ENCODE measurements at regions not wholly inside any gene's neighbourhood (a gene's known extent, or its start where the extent isn't known, plus 50 kb on each side); places are given as distances from the start of the nearest gene placed in this dataset.

DNA sequence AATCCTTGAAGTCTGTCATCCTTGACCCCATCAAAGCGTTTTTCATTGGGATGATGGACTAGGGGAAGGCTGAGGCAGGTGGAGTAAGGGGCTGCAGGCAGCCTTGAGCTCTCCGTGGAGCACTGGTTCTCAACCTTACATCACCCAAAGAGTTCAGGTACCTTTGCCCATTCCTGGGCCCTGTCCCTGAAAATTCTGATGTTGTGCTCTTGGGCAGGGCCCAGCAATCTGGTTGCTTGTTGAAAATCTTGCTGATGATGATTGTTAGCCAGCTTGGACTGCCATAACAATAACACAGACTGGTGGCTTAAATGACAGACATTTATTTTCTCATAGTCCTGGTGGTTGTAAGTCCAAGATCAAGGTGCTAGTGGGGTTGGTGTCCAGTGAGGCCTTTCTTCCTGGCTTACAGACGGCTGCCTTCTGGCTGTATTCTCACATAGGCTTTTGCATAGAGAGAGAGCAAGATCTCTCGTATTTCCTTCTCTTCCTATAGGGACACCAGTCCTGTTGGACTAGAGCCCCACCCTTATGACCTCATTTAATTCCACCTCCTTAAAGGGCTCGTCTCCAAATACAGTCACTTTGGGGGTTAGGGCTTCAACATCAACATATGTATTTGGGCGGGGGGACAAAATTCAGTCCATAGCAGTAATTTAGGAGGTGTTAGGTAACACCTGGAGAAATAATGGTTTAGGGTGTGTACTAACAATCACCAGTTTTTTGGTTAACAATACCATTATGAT, 104.9 kb downstream of the PLEKHG1 start:
- no peak for DNase-seq (ENCODE audit: low spot score)
- in situ Hi-C loops (cut with MboI; ENCODE audit: low pct_unique_long_range_greater_than_20kb, low sequenced_read_pairs, unreplicated experiment) = no loop called here
- TF ChIP-seq CTCF (IDR thresholded peaks at IDR 0.05; ENCODE audit: extremely low read depth, insufficient read depth, missing control alignments) = no peak

DNA sequence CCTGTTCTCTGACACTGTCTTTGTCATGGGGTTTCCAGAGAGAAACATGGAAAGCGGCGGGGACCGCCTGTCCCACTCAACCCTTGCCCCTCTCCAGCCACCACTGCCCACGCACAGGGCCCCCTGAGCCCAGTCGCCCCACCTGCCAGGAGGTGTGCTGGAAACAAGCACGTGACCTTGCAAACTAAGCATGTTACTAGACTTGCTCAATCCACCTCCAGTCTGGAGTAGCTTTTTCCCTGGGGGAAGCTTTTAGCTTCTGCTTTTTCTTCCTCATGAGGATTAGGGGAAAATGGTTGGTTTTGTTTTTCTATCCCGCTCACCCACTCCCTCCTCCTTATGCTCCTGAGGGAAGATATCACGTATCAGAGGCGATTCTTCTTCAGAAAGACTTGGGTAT, 105.7 kb downstream of the PLEKHG1 start:
- in situ Hi-C loops (cut with MboI; ENCODE audit: low pct_unique_long_range_greater_than_20kb, low sequenced_read_pairs, unreplicated experiment) = no loop called here
- no peak for TF ChIP-seq CTCF (IDR thresholded peaks at IDR 0.05; ENCODE audit: extremely low read depth, insufficient read depth, missing control alignments)
- no peak for DNase-seq (ENCODE audit: low spot score)

DNA sequence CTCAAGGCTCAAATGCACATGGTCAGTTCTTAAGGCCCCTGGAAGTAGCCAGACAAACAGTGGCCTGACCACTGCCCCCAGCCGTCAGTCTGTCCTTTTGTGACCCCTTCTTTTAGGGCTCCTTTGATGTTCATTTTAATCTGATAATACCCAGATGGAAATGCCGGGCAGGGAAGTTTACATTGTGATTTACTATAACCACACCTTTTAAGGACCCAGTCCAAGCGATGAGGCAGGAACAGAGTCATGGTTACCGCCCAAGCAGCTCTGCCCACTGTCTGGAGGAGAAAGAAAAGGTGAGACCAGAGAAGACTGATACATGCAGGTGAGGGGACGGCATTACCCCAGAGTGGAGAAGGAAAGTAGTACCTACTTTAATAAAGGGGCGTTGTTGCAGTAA, 110.6 kb downstream of the PLEKHG1 start:
- DNase-seq (ENCODE audit: low spot score) = no peak
- in situ Hi-C loops (cut with MboI; ENCODE audit: low pct_unique_long_range_greater_than_20kb, low sequenced_read_pairs, unreplicated experiment) = no loop called here
- TF ChIP-seq CTCF (IDR thresholded peaks at IDR 0.05; ENCODE audit: extremely low read depth, insufficient read depth, missing control alignments) = no peak

DNA sequence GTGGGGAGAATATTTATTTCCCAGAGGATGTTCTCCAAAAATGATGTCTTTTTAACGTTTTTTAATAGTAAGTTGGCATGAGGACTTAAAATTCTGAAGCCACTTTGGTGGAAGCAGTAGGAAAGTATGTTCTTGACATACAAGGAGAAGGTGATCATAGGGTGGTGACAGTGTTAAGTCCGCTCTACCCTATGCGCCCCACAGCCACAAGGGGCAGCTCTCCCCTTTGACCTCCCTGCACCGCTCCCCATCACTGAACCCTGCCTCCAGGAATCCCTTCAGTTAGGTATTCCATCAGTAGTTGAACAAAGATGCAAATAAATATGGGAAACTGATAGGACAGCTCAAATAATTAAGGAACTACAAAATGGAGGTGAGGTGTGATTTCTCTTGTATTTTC, 111.4 kb downstream of the PLEKHG1 start:
- DNase-seq (ENCODE audit: low spot score) = no peak
- in situ Hi-C loops (cut with MboI; ENCODE audit: low pct_unique_long_range_greater_than_20kb, low sequenced_read_pairs, unreplicated experiment) = no loop called here
- TF ChIP-seq CTCF (IDR thresholded peaks at IDR 0.05; ENCODE audit: extremely low read depth, insufficient read depth, missing control alignments) = no peak

- in situ Hi-C loops (cut with MboI; ENCODE audit: low pct_unique_long_range_greater_than_20kb, low sequenced_read_pairs, unreplicated experiment) = no loop called here
- TF ChIP-seq CTCF (IDR thresholded peaks at IDR 0.05; ENCODE audit: extremely low read depth, insufficient read depth, missing control alignments) = no peak
- no peak for DNase-seq (ENCODE audit: low spot score)
Observed at GRCh38 chr6:150711584-150712504, 112.2 kb downstream of the PLEKHG1 start.

- in situ Hi-C loops (cut with MboI; ENCODE audit: low pct_unique_long_range_greater_than_20kb, low sequenced_read_pairs, unreplicated experiment) = no loop called here
- no peak for DNase-seq (ENCODE audit: low spot score)
Observed at GRCh38 chr6:150712505-150713252, 113.0 kb downstream of the PLEKHG1 start.

More at GRCh38 chr6:150712505-150713252, 113.0 kb downstream of the PLEKHG1 start:
- no peak for TF ChIP-seq CTCF (IDR thresholded peaks at IDR 0.05; ENCODE audit: extremely low read depth, insufficient read depth, missing control alignments)

Data from GM13977 (cell line).